T-helper 17 cell (primary cell): ENCODE measurements at regions not wholly inside any gene's neighbourhood (a gene's known extent, or its start where the extent isn't known, plus 50 kb on each side); places are given as distances from the start of the nearest gene placed in this dataset.

ENCODE experiments used
- ATAC-seq: fragments of 150-1000 bp; cut with Tn5 transposase; 2 replicates; pipeline ENCODE4 v1.10.0; 2021; ENCODE audit warnings: mild to moderate bottlenecking, moderate library complexity
- DNase-seq, 3 donors: peaks; one replicate each; pipeline versions ENCODE4 v3.0.0 to v3.0.0-alpha.2; 2020 to 2021
- H3K9me3 ChIP-seq: one replicate; pipeline ENCODE4 v1.7.0; 2013; ENCODE audit warnings: low read length, mild to moderate bottlenecking; ENCODE audit not compliant: control insufficient read depth, poor library complexity, severe bottlenecking
- H3K27ac Mint-ChIP-seq: one replicate; pipeline ENCODE4 v1.8.0; 2022; ENCODE audit warnings: mild to moderate bottlenecking, moderate library complexity, mixed read lengths
- H3K27me3 Mint-ChIP-seq: one replicate; pipeline ENCODE4 v1.8.0; 2022; ENCODE audit warnings: mixed read lengths
- H3K36me3 Mint-ChIP-seq: one replicate; pipeline ENCODE4 v1.8.0; 2022; ENCODE audit warnings: low read depth, mixed read lengths
- H3K4me1 Mint-ChIP-seq: one replicate; pipeline ENCODE4 v1.8.0; 2022; ENCODE audit warnings: mild to moderate bottlenecking, mixed read lengths
- H3K4me3 Mint-ChIP-seq: one replicate; pipeline ENCODE4 v1.8.0; 2022; ENCODE audit warnings: mild to moderate bottlenecking, moderate library complexity, mixed read lengths

GRCh38 chr9:19975499-19975898 lies 186.7 kb upstream of the SLC24A2 start:
- H3K36me3 Mint-ChIP-seq: peaks cover 3% of the 10 kb centered on the region
- H3K4me3 Mint-ChIP-seq: no peak overlapping the region
- H3K4me1 Mint-ChIP-seq: peaks cover 10% of the 10 kb centered on the region
- no peaks in the 10 kb centered on the region for H3K27me3 Mint-ChIP-seq
- no peaks in the 10 kb centered on the region for H3K9me3 ChIP-seq
- no peak for ATAC-seq
- no peak for DNase-seq
- H3K27ac Mint-ChIP-seq: no peak overlapping the region

GRCh38 chr9:19969721-19970120 lies 180.9 kb upstream of the SLC24A2 start:
- H3K9me3 ChIP-seq: no peaks in the 10 kb centered on the region
- ATAC-seq (no peak), DNase-seq (no peak)
- Mint-ChIP-seq H3K36me3 (no peaks in the 10 kb centered on the region), H3K4me1 (no peaks in the 10 kb centered on the region), H3K4me3 (no peak overlapping the region), H3K27me3 (peaks cover 5% of the 10 kb centered on the region), H3K27ac (no peak overlapping the region)

GRCh38 chr9:19967888-19968459 lies 179.1 kb upstream of the SLC24A2 start:
- no peak for ATAC-seq

GRCh38 chr9:19967216-19967887 lies 178.5 kb upstream of the SLC24A2 start:
- Mint-ChIP-seq H3K4me3 (peak overlapping the region; percentile 0), H3K36me3 (no peaks in the 10 kb centered on the region), H3K4me1 (no peaks in the 10 kb centered on the region), H3K27ac (no peak overlapping the region), H3K27me3 (peaks cover 5% of the 10 kb centered on the region)
- no peaks in the 10 kb centered on the region for H3K9me3 ChIP-seq
- DNase-seq (no peak), ATAC-seq (no peak)

More at GRCh38 chr9:19967888-19968459, 179.1 kb upstream of the SLC24A2 start:
- Mint-ChIP-seq H3K4me1 (no peaks in the 10 kb centered on the region), H3K4me3 (no peak overlapping the region), H3K27me3 (peaks cover 5% of the 10 kb centered on the region), H3K36me3 (no peaks in the 10 kb centered on the region), H3K27ac (no peak overlapping the region)
- DNase-seq: no peak
- H3K9me3 ChIP-seq: no peaks in the 10 kb centered on the region

- Mint-ChIP-seq H3K4me3 (no peak overlapping the region), H3K4me1 (no peaks in the 10 kb centered on the region), H3K27ac (no peak overlapping the region), H3K27me3 (peaks cover 5% of the 10 kb centered on the region), H3K36me3 (no peaks in the 10 kb centered on the region)
- DNase-seq (no peak), ATAC-seq (no peak)
- H3K9me3 ChIP-seq: no peaks in the 10 kb centered on the region
Observed at GRCh38 chr9:19965336-19965735, 176.5 kb upstream of the SLC24A2 start.

GRCh38 chr9:19947996-19948395 lies 159.2 kb upstream of the SLC24A2 start:
- H3K27me3 Mint-ChIP-seq: peaks cover 15% of the 10 kb centered on the region
- H3K27ac Mint-ChIP-seq: no peak overlapping the region
- no peak overlapping the region for H3K4me3 Mint-ChIP-seq
- no peaks in the 10 kb centered on the region for H3K9me3 ChIP-seq
- ATAC-seq (no peak), DNase-seq (no peak)
- peaks cover under 1% of the 10 kb centered on the region for H3K36me3 Mint-ChIP-seq
- peaks cover 4% of the 10 kb centered on the region for H3K4me1 Mint-ChIP-seq

- H3K36me3 Mint-ChIP-seq: no peaks in the 10 kb centered on the region
- no peak for DNase-seq
- no peak overlapping the region for H3K27ac Mint-ChIP-seq
- peaks cover 24% of the 10 kb centered on the region for H3K27me3 Mint-ChIP-seq
- no peak overlapping the region for H3K4me3 Mint-ChIP-seq
- no peak for ATAC-seq
- H3K4me1 Mint-ChIP-seq: peaks cover 4% of the 10 kb centered on the region
- H3K9me3 ChIP-seq: no peaks in the 10 kb centered on the region
Observed at GRCh38 chr9:19946441-19947109, 157.7 kb upstream of the SLC24A2 start.

GRCh38 chr9:19941874-19942273 lies 153.0 kb upstream of the SLC24A2 start:
- peaks cover 1% of the 10 kb centered on the region for H3K4me1 Mint-ChIP-seq
- DNase-seq (no peak), ATAC-seq (no peak)
- no peaks in the 10 kb centered on the region for H3K36me3 Mint-ChIP-seq
- H3K9me3 ChIP-seq: peaks cover 3% of the 10 kb centered on the region
- peaks cover 24% of the 10 kb centered on the region for H3K27me3 Mint-ChIP-seq
- no peak overlapping the region for H3K4me3 Mint-ChIP-seq
- no peak overlapping the region for H3K27ac Mint-ChIP-seq

GRCh38 chr9:19940811-19941535 lies 152.1 kb upstream of the SLC24A2 start:
- H3K9me3 ChIP-seq: peaks cover 3% of the 10 kb centered on the region
- DNase-seq (no peak), ATAC-seq (no peak)
- Mint-ChIP-seq H3K27ac (no peak overlapping the region), H3K36me3 (no peaks in the 10 kb centered on the region), H3K4me1 (no peaks in the 10 kb centered on the region), H3K4me3 (no peak overlapping the region), H3K27me3 (peaks cover 24% of the 10 kb centered on the region)

- ATAC-seq (no peak), DNase-seq (no peak)
- no peak overlapping the region for H3K27ac Mint-ChIP-seq
- no peak overlapping the region for H3K4me3 Mint-ChIP-seq
- no peaks in the 10 kb centered on the region for H3K36me3 Mint-ChIP-seq
- peaks cover 20% of the 10 kb centered on the region for H3K27me3 Mint-ChIP-seq
- no peaks in the 10 kb centered on the region for H3K4me1 Mint-ChIP-seq
- H3K9me3 ChIP-seq: peaks cover 3% of the 10 kb centered on the region
Observed at GRCh38 chr9:19939734-19940278, 151.0 kb upstream of the SLC24A2 start.

- ATAC-seq: no peak
- H3K36me3 Mint-ChIP-seq: no peaks in the 10 kb centered on the region
Observed at GRCh38 chr9:19938990-19939733, 150.3 kb upstream of the SLC24A2 start.

GRCh38 chr9:19937121-19937520 lies 148.3 kb upstream of the SLC24A2 start:
- peaks cover 10% of the 10 kb centered on the region for H3K4me1 Mint-ChIP-seq
- no peak overlapping the region for H3K27ac Mint-ChIP-seq
- DNase-seq: no peak
- H3K36me3 Mint-ChIP-seq: peaks cover 2% of the 10 kb centered on the region
- H3K27me3 Mint-ChIP-seq: peaks cover 18% of the 10 kb centered on the region
- H3K9me3 ChIP-seq: peaks cover 3% of the 10 kb centered on the region
- H3K4me3 Mint-ChIP-seq: no peak overlapping the region
- ATAC-seq: no peak

More at GRCh38 chr9:19938990-19939733, 150.3 kb upstream of the SLC24A2 start:
- Mint-ChIP-seq H3K27me3 (peaks cover 20% of the 10 kb centered on the region), H3K27ac (no peak overlapping the region), H3K4me1 (peaks cover 4% of the 10 kb centered on the region), H3K4me3 (no peak overlapping the region)
- H3K9me3 ChIP-seq: peaks cover 3% of the 10 kb centered on the region
- DNase-seq: no peak
